HG03097 (cell line): ENCODE measurements at regions not wholly inside any gene's neighbourhood (a gene's known extent, or its start where the extent isn't known, plus 50 kb on each side); places are given as distances from the start of the nearest gene placed in this dataset.

Source experiments
- ATAC-seq: cut with Tn5 transposase; IDR thresholded peaks from one replicate; pipeline ENCODE4 v1.9.1; 2021; ENCODE audit not compliant: unreplicated experiment, low FRiP score

DNA sequence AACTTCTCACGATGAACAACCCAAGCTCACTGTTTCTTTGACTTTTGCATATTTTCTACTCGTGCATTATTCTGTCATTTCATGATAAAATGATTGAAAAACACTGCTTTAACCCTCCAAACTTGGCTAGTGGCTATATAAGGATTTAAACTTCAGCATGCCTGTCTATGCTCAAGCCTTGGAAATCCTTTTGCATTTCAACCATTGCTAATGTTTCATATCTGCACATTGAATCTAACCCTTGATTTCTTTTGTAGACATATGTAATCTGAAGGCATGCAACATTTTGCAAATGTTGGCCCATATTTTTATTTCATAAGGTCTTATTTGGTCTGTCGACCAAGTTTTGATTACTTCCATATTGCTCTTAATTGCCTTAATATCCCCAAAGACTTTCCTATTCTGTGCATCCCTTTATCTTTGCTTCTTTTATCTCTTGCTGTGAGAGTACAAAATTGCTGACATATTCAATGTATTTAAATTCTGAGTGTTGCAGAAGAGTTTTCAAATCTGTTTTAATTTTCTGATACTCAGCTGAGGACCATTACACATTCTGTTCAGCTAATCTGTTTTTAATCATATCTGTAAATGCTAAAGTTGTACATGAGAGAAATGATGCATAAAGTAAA is 403.7 kb upstream of the ZNF608 start:
- no peak for ATAC-seq

- ATAC-seq: no peak
Observed at GRCh38 chr5:125151150-125151900, 404.9 kb upstream of the ZNF608 start.

DNA sequence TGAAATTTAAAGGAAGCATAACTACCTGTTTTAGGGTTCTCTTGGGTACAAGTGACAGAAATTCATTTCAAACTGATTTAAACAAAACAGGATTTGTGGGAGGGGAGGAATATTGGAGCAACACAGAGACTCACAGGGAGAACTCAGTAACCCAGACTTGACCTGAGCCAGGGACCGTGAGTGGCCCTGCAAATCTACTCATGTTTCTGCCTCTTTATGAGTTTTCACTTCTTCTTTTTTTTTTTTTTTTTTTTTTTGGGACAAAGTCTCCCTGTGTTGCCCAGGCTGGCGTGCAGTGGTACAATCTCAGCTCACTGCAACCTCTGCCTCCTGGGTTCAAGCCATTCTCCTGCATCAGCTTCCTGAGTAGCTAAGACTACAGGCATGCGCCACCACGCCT is 405.6 kb upstream of the ZNF608 start:
- no peak for ATAC-seq

- no peak for ATAC-seq
Observed at GRCh38 chr5:125152461-125153189, 406.2 kb upstream of the ZNF608 start.

DNA sequence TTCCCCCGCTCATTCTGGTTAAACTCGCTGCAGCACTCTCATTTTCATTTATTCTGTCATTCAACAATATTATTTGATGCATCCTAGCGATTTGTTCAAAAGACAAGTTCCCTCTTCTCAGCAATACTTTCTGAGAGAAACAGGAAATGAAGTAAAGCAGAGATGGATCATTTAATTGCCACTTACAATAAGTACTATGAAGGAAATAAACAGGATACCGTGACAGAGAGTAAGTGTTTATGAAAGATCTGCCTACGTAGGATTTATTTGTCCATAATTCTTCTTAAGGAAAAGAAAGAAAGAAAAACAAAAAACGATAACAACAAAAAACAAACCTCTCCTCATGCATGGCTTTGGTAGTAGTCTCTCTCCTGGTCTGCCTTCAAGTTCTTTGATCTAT is 406.8 kb upstream of the ZNF608 start:
- no peak for ATAC-seq

- no peak for ATAC-seq
Observed at GRCh38 chr5:125154301-125155110, 408.1 kb upstream of the ZNF608 start.

DNA sequence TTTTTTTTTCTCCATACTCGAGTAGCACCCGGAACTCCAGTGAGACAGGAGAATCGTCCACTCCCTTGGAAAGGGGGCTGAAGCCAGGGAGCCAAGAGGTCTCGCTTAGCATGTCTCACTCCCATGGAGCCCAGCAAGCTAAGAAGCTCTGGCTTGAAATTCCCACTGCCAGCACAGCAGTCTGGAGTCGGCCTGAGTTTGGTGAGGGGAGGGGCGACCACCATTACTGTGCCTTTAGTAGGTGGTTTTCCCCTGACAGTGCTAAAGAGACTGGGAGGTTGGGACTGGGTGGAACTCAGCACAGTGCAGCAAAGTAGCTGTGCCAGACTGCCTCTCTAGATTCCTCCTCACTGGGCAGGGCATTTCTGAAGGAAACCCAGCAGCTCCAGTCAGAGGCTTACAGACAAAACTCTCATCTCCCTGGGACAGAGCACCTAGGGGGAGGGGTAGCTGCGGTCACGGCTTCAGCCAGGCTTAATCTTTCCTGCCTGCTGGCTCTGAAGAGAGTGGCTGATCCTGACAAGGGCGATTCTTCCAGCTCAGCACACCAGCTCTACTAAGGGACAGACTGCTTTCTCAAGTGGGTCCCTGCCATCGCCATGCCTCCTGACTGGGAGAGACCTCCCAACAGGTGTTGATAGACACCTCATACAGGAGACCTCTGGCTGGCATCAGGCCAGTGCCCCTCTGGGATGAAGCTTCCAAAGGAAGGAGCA is 414.5 kb upstream of the ZNF608 start:
- no peak for ATAC-seq

- ATAC-seq: no peak
Observed at GRCh38 chr5:125162714-125163113, 416.3 kb upstream of the ZNF608 start.

DNA sequence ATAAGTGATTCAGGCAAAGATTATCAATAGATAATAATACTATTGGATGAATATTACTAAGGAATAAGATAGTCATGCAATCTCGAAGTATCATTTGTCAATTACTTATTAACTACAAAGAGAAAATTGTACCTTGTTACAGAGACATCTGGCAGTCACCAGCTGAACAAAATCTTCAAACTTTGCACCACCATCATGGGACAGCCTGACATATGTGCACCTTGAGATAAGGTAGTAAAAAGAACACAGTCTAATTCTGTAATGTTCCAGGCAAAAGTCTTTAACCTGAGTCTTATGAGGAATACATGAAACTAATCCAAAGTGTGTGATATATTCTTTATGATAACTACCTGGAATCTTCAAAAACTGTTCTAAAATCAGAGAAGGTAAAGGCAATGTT is 423.0 kb upstream of the ZNF608 start:
- ATAC-seq: no peak

GRCh38 chr5:125171641-125172040 is 425.2 kb upstream of the ZNF608 start:
- no peak for ATAC-seq

DNA sequence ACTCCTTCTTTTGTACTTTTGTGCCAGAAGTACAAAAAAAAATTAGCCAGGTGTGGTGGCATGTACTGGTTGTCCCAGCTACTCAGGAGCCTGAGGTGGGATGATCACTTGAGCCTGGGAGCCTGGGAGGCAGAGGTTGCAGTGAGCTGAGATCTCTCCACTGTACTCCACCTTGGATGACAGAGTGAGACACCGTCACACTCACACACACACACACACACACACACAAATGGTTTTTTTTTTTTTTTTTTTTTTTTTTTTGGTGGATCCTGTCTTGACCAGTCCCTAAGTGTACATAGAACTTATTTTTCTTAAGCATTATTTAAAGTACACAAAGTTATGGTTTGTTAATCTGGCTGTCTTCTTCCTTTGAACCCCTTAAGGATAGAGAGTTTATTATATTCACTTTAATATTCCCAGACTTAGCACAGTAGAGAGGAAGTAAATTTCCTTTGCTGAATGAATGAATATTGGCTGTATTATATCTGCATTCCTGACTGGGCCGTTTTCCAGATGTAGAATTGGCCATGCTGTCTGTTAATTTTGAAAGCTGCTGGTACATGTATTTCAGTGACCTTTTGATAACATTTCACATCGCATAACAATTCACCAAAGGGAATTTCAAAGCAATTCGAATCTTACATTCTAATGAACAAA is 429.0 kb upstream of the ZNF608 start:
- ATAC-seq: no peak

DNA sequence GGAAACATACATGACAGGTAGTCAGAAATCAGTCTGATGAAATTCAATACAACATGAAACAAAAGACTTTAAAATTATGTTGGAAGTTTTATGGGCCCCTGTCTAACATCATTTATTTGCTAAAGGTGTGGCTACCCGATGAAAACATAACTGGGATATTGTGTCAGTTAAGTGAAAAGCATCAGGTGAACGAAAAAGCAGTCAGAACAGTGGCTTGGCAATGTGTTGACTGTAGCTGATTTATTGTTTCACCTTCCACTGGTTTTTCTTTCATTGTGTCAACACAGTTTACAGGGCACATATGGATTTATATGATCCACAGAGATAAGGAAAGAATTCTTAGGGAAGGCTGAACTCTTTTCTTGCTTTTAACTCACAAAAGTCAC is 429.6 kb upstream of the ZNF608 start:
- no peak for ATAC-seq

DNA sequence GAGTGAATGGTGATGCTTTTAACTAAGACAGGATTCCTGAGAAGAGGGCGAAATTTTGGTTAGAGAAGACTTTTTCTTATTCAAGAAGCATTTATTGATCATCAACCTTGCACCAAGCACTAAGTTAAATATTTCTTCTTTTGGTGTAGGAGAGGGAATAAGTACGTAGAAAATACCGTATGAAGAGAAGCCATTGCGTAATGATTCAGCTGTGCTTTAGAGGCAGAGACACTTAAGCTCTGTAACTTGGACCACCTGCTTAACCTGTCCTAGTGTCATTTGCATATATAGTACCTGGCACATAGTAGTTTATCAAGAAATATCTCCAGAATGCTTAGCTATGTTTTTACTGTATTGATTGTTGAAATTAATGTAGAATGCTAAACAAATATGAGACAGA is 430.9 kb upstream of the ZNF608 start:
- no peak for ATAC-seq

- ATAC-seq: no peak
Observed at GRCh38 chr5:125179612-125180011, 433.2 kb upstream of the ZNF608 start.

DNA sequence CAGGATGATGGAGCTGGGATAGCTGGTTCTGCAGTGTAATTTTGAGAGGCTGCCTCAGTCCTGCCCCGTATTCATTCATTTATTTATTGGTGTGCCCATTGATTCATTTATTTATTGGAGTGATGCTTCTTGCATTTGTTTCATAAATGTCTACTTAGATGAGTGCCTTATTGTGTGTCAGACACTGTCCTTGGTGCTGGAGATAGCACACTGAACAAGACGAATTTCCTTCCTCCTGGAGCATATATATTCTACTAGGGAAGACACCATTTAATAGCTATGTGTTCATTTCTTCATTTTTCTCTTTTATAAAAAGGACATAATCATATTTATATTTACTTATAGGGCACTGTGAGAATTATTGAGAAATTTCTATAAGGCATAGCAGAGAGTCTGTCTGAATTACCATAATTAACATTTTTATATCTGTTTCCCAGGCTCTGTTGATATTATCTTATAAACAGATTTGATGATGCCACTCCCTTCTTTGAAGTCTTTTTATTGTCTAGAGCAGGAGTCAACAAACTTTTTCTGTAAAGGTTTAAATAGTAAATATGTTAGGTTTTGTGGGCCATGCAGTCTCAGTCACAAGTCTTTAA is 433.9 kb upstream of the ZNF608 start:
- ATAC-seq: no peak

DNA sequence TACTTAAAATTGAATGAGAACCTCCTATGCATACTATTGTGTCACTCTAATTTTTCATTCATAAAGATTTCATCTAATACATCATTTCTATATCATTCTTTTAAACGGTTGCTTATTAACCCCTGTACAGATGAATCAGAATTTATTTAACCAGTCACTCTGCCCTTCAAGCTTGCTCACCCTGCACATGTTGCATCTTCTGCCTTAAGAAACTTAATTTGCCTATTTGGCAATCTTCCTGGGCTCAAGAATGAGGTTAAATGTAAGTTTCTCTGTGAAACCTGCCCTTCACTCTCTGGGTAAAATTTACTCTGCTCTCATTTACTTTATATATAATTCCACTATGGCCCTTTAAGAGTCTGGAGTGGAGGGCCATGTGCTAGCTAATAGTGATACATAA is 434.7 kb upstream of the ZNF608 start:
- ATAC-seq: no peak

GRCh38 chr5:125181955-125182354 is 435.5 kb upstream of the ZNF608 start:
- no peak for ATAC-seq

DNA sequence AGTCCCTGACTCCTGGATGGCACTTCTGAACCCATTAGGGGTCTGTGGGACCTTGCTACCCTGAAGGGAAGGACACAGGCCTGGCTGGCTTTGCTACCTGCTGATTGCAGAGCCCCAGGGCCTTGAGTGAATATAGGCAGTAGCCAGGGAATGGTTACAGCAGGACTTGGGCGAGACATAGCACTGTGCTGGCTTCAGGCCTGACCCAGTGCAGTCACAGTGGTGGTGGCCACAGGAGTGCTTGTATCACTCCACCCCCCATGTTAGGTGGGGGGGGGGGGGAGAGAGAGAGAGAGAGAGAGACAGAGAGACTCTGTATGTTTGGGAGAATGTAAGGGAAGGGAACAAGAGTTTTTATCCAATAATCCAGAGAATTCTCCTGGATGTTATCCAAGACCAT is 439.3 kb upstream of the ZNF608 start:
- no peak for ATAC-seq

DNA sequence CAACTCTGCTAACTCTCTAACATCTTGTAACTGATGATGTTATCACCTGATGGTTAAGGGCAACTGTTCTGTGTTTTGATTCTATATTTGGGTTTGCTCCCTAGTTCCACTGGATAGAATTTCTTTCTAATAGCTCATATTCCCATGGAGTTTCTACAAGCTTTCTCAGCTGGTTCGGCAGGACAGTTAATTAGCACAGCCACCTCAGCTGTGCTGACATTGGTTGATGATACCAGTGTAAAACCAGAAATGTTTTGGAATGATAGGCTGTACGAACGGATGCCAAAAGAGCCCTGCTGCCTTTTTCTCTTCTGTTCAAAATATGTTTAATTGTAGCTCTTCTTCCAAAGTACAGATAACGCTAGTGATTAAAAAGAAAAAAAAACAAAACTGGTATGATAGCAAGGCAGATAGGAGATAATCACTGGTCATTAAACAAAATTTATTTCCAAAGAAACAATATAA is 440.5 kb upstream of the ZNF608 start:
- no peak for ATAC-seq
